Left lung (tissue), 4 donors: ENCODE measurements at regions not wholly inside any gene's neighbourhood (a gene's known extent, or its start where the extent isn't known, plus 50 kb on each side); places are given as distances from the start of the nearest gene placed in this dataset.

Experiments used
- ATAC-seq: fragments of 200-7000 bp; cut with Tn5 transposase; one replicate; pipeline ENCODE4 v1.9.1; 2020; ENCODE audit warnings: moderate library complexity
- DNase-seq, 4 donors: peaks; one replicate each; pipeline ENCODE4 v3.0.0-alpha.2; 2013 to 2020
- H3K27ac ChIP-seq, 2 donors: fragments of 200-600 bp; sonication (generic) in 1 of 2; one replicate each; pipeline versions ENCODE4 v1.5.0 to v1.8.0; 2020 to 2021
- H3K27me3 ChIP-seq, 2 donors: fragments of 200-600 bp; sonication (generic) in 1 of 2; one replicate each; pipeline versions ENCODE4 v1.5.0 to v1.8.0; 2020 to 2021
- H3K36me3 ChIP-seq, 2 donors: fragments of 200-600 bp; sonication (generic) in 1 of 2; one replicate each; pipeline versions ENCODE4 v1.5.0 to v1.8.0; 2020 to 2021
- H3K4me1 ChIP-seq, 2 donors: fragments of 200-600 bp; one replicate each; pipeline ENCODE4 v1.8.0; 2021
- H3K4me3 ChIP-seq, 2 donors: fragments of 200-600 bp; sonication (generic) in 1 of 2; one replicate each; pipeline versions ENCODE4 v1.5.0 to v1.8.0; 2020 to 2021; ENCODE audit warnings: mild to moderate bottlenecking in 1 of 2
- H3K9me3 ChIP-seq, 2 donors: fragments of 200-600 bp; sonication (generic) in 1 of 2; one replicate each; pipeline versions ENCODE4 v1.5.0 to v1.8.0; 2020 to 2021
- CTCF ChIP-seq, 2 donors: fragments of 200-600 bp; sonication (generic) in 1 of 2; IDR thresholded peaks; one replicate each; pipeline versions ENCODE4 v1.5.0 to v1.8.0; 2021; ENCODE audit warnings: antibody characterized with exemption in 2 of 2
- intact Hi-C, 2 donors: fragments of 100-400 bp; cut with DNase I; formaldehyde crosslinking; loops; one replicate each; pipeline versions ENCODE4 v1.11.2 to v1.14.2; 2022
- donor health status: DM: no; HTN: yes; CAD: no.
- donor health status: DM: no; HTN: no; CAD: no.

- DNase-seq (no peak), ATAC-seq (no peak)
- intact Hi-C loops = no loop called here
- Histone ChIP-seq H3K27ac (no peak overlapping the region), H3K36me3 (no peaks in the 10 kb centered on the region), H3K27me3 (peaks cover 0 to 5% of the 10 kb centered on the region in 2 donors), H3K9me3 (no peaks in the 10 kb centered on the region), H3K4me1 (no peaks in the 10 kb centered on the region), H3K4me3 (no peak overlapping the region)
- TF ChIP-seq CTCF (IDR thresholded peaks at IDR 0.05) = no peak
Observed at GRCh38 chr11:123291201-123291869, 96.3 kb upstream of the CLMP start.

GRCh38 chr11:123286761-123287160 is 91.7 kb upstream of the CLMP start:
- Histone ChIP-seq H3K27ac (no peak overlapping the region), H3K36me3 (no peaks in the 10 kb centered on the region), H3K9me3 (no peaks in the 10 kb centered on the region), H3K4me1 (no peaks in the 10 kb centered on the region), H3K4me3 (no peak overlapping the region), H3K27me3 (peaks cover 0 to 20% of the 10 kb centered on the region in 2 donors)
- ATAC-seq (no peak), DNase-seq (no peak)
- no peak for TF ChIP-seq CTCF (IDR thresholded peaks at IDR 0.05)
- intact Hi-C loops = no loop called here

- intact Hi-C loops = no loop called here
- Histone ChIP-seq H3K36me3 (no peaks in the 10 kb centered on the region), H3K27me3 (peaks cover 0 to 20% of the 10 kb centered on the region in 2 donors), H3K27ac (no peak overlapping the region), H3K4me3 (no peak overlapping the region), H3K4me1 (no peaks in the 10 kb centered on the region), H3K9me3 (no peaks in the 10 kb centered on the region)
- DNase-seq (no peak), ATAC-seq (no peak)
- no peak for TF ChIP-seq CTCF (IDR thresholded peaks at IDR 0.05)
Observed at GRCh38 chr11:123286255-123286654, 91.2 kb upstream of the CLMP start.

- Histone ChIP-seq H3K4me1 (no peaks in the 10 kb centered on the region), H3K36me3 (no peaks in the 10 kb centered on the region), H3K27me3 (peaks cover 0 to 20% of the 10 kb centered on the region in 2 donors), H3K4me3 (no peak overlapping the region), H3K9me3 (no peaks in the 10 kb centered on the region), H3K27ac (no peak overlapping the region)
- ATAC-seq (no peak), DNase-seq (no peak)
- intact Hi-C loops = no loop called here
- no peak for TF ChIP-seq CTCF (IDR thresholded peaks at IDR 0.05)
Observed at GRCh38 chr11:123284454-123284853, 89.4 kb upstream of the CLMP start.

DNA sequence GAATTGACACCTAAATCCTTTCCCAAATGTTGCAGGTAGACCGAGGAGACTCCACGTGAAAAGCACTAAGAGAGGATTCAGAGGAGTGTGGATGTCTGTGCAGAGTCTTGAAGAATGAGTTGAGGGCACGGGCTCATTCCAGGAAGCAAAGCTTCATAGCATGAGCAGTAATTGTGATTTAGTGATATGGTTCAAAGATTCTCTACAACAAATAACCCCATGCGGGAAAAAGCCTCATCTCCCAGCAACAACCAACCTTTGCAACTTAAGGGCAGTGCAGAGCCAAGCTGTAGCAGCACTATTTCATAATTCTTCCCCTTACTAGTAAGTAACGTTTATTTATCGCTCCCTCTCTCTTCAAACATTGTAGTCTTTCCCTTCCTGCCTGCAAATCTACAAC is 87.5 kb upstream of the CLMP start:
- DNase-seq = no peak
- H3K4me3 ChIP-seq = no peak overlapping the region
- H3K36me3 ChIP-seq = no peaks in the 10 kb centered on the region
- intact Hi-C loops = no loop called here
- no peak for ATAC-seq
- H3K27ac ChIP-seq = no peak overlapping the region
- peaks cover 0 to 20% of the 10 kb centered on the region in 2 donors for H3K27me3 ChIP-seq
- H3K9me3 ChIP-seq = no peaks in the 10 kb centered on the region
- H3K4me1 ChIP-seq = no peaks in the 10 kb centered on the region
- no peak for TF ChIP-seq CTCF (IDR thresholded peaks at IDR 0.05)
